ENCODE measurements at regions not wholly inside any gene's neighbourhood (a gene's known extent, or its start where the extent isn't known, plus 50 kb on each side); places are given as distances from the start of the nearest gene placed in this dataset.
"Not testable (repeated sequence)": the region's sequence is repeated elsewhere in the genome, so short reads cannot be mapped to it uniquely, and the experiment has no call there.

- not testable (repeated sequence) for TF ChIP-seq CTCF (IDR thresholded peaks at IDR 0.05; ENCODE audit: low read depth, low read length, poor library complexity, severe bottlenecking); EZH2phosphoT487 (IDR thresholded peaks at IDR 0.05; ENCODE audit: borderline replicate concordance, low read length)
These were observed 392.9 kb downstream of the SEC14L1 start for GRCh38 chr17:77533697-77534096.
